Medulla oblongata (tissue), 1 donor: ENCODE measurements at regions not wholly inside any gene's neighbourhood (a gene's known extent, or its start where the extent isn't known, plus 50 kb on each side); places are given as distances from the start of the nearest gene placed in this dataset.

Experiments
- DNase-seq: peaks from one replicate; pipeline ENCODE4 v3.0.0-alpha.2; 2015; ENCODE audit errors: extremely low spot score

DNA sequence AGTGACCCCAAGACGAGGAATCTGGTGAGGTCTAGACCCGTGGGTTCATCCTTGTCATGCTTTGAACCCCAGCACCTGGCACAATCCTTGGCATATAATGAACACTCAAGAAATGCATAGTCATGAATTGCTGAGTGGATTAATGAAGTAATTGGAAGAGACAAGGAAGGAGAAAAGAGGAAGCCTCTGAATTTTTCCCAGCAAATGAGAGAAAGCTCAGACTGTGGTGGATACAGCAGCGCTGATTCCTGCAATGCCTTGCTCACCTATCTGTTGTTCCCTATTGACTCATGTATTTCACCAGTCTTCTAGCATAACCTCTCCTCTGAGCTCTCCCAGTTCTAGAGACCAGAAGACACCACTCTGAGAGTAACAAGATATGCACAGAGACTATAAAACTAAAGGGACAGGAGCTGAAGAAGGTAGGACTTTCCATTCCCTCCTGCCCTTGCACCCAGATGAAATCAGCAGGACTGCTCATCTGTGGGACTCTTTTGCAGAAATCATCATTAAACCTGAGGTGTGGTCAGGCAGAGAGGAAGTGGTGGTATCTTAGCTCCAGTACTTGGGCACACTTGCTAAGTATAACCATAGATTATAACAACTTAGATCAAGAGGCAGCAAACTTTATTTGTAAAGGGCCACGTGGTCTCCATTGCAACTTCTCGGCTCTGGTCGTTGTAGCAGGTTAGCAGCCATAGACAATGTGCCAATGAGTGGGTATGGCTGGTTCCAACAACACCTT, 102.8 kb downstream of the MAF start:
- no peak for DNase-seq

DNA sequence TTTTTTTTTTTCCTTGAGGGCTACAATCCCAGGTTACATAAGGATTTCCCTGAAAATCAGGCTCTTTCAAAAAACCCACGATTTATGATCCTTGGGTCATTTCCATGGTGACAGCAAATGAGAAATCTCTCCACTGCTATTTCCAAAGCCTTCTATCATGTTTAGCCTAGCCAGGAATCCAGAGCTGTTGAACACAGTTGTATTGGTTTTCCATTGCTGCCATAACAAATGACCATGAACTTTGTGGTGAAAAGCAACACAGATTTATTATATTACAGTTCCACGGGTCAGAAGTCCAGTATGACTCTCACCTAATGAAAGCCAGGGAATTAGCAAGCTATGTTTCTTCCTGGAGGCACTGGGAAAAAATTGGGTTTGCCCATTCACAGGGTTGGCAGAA, 106.6 kb downstream of the MAF start:
- DNase-seq: no peak

DNA sequence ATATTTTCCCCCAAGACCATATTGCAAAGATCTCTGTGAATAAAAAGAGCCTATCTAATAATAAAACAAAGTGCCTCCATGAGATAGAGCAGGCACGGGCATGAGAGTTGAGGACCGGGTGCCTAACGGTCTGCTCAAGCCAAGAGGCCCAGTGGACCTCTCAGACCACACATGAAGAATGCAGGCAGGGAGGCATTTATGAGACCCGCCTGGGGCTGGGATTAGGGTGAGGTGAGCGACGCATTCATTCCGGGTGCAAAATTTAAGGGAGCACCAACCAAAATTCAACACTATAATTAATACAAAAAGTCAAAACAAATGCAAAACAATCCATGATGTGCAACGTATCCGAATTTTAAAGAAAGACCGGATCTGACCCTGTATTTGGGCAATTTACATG, 108.5 kb downstream of the MAF start:
- DNase-seq: no peak

DNA sequence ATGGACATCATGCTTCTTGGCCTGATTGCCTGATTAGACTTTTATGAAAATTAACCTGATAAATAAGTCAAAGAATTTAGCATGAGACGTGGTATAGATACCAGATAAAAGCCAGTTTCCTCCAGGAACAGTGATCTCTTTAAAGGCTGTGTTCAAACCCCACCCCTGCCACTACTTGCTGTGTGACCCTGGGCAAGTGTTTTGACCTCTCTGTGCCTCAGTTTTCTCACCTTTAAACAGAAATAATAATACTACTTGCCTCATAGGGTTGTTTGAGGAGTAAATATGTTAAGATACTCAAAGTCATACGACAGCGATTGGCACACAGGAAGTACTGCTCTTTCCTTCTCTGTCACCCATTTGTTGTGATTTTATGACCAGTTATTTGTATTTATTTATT, 115.5 kb downstream of the MAF start:
- DNase-seq: no peak

DNA sequence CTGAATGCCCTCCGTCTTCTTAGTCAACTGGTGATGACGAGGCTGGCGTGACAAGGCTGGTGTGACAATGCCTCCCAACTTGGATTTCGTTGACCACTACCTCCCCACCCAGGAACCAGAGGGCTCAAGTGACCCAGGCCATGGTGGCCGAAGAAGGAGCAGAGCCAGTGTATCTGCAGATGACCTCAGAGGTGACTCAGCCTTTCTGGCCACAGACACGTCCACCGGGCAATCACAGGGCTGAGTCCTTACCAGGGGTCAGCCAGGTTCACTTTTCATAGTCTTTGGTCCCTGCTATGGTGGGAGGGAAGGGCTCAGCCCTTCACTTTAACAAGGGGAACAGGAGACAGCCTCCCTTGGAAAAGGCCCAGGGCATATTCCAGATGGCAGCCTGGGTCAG, 116.3 kb downstream of the MAF start:
- DNase-seq: no peak

DNA sequence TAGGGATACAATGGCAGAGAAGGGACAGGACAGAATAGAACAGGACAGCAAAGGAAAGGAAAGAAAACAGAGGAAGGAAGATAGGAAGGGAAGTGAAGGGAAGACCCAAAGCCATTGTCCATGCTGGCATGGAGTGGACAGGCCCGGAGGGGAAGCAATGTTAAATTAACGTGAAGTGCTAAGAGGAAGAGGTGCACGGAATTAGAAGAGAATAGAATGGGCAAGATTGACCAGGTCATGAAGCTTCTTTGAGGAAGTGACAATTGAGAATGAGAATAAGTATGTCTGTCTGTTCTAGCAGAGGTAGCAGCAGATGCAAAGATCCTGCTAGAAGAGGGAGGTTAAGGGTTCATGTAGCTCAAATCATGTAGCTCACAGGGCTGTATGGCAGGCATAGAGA, 117.2 kb downstream of the MAF start:
- DNase-seq: peak; percentile 67

DNA sequence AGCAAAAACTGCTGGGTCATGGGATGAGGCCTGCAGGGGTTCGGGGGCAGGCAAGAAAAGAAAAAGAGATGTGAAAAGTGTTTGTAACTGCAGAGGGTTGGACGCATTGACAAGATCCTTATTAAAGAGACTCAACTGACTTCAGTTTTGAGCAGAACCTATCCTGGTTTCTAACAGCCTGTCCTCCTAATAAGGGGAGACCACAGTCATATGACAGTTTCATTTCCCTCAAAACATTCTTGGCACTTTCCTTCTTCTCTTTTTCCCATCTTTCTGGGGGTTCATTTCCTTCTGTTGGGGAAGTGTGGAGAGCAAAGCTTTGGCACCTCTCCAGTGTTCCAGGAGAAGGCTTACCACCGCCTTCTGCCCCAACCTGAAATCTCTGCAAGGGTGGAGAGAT, 118.5 kb downstream of the MAF start:
- peak; percentile 89 for DNase-seq

DNA sequence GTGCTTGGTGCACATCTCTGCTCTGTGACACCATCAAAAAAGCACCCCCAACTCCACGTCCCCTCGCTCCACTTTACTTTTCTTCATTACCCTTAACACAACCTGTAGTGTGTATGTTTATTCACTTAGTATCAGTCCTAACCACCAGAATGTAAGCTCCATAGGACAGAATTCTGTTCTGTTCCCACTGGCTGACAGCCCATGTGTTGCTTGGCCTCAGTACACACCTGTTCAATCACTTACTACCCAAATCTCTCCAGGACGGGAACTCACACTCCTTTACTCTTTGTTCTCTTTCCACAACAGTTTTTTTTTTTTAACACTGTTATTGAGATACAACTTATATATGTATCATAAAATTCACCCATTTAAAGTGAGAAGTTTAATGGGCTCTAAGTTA, 119.6 kb downstream of the MAF start:
- DNase-seq: no peak

DNA sequence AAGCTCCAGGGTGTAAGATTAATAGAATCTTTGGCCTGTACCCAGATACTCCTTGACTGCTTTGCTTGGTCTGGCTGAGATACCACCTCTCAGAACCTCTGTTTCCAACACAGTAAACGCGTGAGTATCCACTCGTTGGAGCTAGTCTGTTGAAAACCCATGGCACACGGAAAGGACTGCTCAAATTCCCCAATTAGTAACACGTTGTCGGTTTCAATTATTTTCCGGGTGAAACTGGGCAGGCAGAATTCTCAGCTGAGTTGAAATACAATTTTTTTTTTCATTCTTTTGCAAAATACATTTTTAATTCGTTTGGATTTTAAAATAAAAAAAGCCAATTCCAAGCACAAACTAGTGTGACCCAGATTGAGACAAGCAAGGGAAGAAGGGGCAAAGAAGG, 120.5 kb downstream of the MAF start:
- DNase-seq: no peak

DNA sequence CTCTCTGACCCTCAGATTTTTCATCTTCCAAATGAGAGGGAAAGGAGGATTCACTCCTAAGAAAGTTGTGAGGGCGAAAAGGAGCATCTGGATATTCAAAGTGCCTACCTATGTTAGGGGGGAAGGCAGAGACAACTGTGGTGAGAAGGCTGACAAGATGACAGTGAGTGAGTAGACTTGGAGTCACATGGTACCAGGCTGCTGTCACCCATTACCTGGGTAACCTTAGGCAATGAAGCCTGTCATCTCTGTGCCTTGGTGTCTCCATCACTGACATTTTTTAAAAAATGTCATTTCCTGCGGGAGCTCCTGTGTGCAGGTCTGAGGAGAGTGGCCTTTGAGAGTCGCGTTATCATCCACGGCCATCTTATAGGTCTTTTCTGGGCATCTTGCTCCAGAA, 124.0 kb downstream of the MAF start:
- no peak for DNase-seq

DNA sequence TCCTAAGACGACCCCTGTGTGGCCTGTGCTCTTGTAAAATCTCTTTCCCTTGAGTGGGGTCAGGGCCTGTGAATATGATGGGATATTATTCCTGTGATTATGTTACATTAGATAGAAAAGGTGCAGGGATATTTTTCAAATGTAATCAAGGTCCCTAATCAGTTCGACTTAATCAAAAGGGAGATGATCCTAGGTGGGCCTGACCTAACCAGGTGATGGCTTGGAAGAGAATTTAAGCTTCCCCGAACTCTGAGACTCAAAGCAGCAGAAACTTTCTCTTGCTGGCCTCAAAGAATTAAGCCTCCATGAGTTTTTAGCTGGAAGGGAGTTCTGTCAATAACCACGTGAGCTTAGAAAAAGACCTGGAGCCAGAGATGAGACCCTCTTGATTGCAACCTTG, 124.7 kb downstream of the MAF start:
- DNase-seq: no peak

DNA sequence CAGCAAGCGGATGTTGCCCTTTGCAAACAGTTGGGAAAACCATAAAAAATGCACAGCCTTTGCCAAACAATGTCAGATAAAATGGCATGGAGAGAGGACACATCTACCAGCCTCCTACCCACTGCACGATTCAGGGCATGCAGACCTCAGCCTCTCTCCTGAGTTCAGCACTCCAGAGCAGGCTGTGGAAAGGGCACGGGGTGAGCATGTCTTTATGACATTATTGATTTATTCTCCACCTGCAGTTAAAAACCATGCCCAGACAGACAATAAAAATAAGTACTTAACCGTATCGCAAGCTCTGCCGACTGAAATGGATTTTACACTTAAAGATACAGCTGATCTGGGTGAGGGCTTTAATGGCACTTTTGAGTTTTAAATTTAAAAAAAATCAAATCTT, 127.1 kb downstream of the MAF start:
- DNase-seq: no peak

DNA sequence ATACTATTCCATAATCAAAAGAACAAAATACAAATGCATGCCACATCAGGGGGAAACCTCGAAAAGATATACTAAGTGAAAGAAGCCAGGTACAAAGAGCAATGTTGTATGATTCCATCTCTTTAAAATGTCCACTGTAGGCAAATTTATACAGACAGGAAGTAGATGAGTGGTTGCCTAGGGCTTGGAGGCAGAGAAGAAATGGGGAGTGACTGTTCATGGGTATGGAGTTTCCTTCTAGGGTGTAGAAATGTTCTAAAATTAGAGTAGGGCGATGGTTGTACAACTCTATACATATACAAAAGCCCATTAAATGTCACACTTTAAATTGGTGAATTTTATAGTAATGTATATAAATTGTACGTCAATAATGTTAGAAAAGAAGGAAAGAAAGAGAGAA, 128.1 kb downstream of the MAF start:
- no peak for DNase-seq

DNA sequence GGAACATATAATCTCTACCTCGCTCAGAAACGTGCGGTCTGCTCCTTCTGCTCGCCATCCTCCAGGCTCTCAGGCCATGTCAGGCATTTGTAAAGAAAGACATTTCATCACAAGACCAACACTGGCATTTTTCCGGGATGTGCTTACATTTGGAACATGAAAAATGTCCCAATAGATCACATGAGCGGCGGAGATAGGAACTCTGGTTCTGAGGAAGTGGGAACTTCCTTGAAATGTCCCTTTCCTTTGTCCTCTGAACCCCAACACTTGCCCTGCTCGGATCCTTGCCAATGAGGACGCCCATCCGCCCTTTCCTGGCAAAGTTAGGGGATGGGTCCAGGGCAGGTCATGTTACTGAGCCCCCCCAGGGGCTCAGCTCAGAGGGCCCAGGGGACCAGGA, 130.5 kb downstream of the MAF start:
- DNase-seq: peak; percentile 30

DNA sequence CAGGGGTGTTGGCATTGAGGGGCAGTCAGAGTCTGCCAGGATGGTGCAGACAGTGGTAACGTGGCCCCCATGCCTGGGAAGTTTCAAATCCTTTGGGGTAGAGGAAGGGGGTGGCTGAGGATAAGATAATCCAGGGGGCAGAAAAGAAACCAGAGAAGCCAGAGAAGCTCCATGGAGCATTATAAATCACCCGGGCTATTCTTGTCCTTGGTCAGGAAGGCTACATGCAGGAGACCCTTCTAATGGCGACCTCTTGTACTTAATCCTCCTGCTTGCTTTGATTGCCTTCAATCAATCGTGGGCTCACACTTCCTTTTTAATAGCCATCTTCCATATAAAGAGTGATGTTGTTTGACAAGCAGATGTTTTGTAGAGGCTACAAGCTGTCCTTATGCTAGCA, 131.9 kb downstream of the MAF start:
- DNase-seq: no peak

DNA sequence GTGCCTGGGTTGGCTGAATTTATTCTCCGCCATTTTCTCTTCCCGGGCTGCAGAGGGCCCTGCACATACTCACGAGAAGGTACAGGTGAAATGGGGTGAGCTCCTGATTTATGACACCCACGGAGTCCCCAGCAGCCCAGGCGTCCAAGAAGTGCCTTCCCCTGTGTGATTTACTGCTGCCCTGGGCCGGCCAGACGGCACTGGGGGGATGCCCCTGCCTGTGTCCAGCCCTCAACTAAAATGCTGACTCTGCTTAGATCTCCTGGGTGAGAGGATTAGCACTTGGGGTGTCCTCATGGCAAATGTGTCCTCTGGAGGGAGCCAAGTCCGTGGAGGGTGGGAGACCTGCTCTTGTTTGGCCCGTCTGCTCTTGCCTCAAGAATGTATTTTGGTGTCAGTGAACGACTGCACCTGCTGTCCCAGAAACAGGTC, 132.4 kb downstream of the MAF start:
- DNase-seq: no peak

DNA sequence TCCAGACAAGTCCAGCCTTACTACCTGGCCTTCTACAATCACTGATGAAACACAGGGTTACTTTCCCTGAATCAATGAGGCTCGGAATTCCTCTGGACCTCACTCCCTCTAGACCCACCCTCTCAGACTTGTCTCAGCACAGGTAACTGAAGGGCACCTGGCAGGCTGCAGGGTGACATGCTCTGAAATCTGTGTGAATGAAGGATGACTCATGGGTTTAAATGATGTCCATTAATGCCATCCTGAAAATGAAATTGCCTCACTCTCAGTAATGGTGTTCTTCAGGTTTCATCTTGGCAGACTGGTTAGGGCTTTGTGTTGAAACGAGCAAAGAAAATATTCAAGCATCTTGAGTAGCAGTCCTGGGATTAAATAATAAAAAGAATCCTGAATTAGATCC, 134.4 kb downstream of the MAF start:
- no peak for DNase-seq

DNA sequence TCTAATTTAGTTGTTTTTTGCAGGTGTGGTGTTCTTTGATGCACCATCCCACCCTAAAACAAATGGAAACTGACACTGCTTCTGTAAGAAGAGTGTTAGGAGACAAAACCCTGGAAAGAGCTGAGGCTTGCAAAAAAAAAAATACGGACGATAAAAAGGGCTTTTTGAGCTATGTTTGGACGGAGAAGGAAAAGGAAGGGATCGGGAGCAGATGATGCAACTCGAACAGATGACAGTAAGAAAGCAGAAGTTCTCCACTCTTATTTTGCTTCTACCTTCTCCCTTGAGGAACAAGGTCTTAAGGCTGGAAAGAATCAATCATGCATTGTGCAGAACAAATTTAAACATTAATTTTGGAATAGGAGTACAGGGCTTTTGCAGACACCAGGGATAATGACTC, 136.7 kb downstream of the MAF start:
- peak; percentile 51 for DNase-seq

DNA sequence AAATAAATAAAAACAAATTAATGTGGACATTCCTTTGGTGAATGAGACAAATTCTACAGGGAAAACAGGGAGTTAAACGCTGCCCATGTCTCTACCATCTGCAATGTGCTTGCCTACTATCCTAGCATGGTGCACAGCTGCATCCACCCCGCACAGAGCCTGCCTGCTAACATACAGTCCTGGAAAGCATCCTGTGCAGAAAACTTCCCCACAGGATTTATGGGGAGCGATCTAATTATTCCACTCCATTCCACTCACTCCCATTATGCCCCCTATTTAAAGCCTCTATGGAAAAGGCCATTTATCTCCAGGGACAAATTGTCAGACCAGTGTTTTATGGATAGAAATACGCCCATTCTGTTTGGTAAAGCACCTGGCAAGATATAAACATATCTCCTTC, 144.5 kb downstream of the MAF start:
- DNase-seq: no peak

DNA sequence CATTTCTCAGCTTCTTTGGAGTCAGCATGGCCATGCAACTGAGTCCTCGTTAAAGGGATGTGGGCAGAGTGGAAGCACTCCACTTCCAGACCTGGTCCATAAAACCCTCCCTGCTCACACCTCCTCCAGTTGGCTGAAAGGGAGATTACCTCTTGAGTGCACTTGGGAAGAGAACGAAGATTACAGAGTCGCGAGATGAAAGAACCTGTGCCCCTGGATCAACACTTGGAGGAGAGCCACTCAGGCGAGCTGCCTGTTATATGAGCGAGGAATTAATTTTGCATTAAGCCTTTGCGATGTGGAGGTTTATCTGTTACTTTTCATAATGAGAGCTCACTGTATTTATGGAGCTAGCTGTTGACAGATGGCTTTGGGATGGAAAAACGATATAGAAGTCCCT, 147.9 kb downstream of the MAF start:
- DNase-seq: no peak

DNA sequence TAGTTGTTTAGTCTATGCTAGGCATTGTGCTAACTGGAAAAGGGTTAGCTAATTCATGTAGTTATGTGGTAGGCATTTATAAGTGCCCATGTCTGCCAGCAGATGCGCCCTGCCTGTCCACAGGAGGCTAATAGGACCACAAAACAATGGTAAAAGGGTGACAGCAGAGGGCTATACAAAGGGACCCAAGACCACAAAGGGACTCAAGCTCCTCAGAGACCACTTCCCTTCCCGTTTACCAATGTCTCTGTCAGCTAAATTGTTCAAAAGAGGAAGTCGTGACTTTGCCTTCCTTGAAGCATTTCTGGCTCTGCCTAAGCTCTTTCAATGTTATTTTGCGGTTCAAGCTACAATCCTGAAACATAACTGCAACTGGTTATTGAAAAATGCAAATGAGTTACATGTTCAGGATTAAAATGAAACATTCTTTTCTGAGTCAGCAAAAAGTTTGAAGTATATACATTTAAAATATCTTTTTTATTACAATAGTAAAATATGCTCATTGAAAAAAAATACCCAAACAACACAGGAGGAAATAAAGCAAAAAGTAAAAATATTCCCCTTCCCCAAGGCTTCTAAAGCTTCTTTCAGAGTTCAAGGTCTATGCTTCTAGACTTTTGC, 149.2 kb downstream of the MAF start:
- DNase-seq: peak; percentile 79

DNA sequence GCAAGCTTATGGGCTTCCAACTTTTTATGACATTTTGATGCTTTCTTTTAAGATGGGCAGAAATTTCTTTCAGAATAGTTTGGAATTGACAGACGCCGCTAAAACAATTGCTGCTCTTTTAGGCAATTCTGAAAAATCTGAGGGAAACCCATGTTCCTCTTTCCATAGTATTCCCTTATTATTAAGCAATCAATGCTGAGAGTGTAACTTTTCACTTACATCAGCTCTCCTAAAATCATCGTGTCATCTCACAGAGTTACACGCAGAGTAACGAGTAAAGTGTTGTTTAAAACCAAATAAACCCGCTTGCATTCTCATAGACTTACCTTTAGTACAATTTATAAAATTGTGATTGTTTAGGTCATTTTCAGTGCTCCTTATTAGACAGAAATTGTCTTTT, 150.6 kb downstream of the MAF start:
- DNase-seq: peak; percentile 15

DNA sequence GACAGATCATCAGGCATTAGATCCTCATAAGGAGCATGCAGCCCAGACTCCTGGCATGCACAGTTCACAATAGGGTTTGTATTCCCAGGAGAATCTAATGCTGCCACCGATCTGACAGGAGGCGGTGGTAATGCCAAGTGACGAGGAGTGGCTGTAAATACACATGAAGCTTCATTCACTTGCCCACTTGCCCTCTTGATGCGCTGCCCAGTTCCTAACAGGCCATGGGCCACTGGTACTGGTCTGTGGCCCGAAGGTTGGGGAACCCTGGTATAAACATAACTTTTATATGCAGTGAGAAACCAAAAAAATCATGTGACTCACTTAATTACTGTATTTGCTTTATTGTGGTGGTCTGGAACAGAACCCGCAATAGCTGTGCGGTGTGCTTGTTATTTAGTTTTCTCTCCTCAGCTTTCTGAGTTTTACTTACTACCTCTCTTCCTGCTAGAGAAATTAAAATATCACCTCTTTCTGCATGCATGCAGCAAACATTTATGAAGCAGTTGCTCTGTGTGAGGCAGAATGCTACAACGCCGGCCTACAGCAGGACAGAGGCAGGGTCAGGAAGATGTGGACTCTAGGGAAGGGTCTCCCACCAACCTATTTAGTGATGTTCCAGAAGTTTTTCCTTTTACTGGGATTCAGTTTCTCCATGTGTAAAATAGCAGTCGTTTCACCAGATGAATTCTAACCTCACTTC, 151.3 kb downstream of the MAF start:
- no peak for DNase-seq
